CD14-positive monocyte (primary cell): ENCODE measurements at regions not wholly inside any gene's neighbourhood (a gene's known extent, or its start where the extent isn't known, plus 50 kb on each side); places are given as distances from the start of the nearest gene placed in this dataset.

ENCODE experiments used
- DNase-seq, 3 donors: peaks; one replicate each; pipeline ENCODE4 v3.0.0-alpha.2; 2011 to 2022
- H2AFZ ChIP-seq: 2 replicates; pipeline ENCODE4 v1.6.0; 2012; ENCODE audit warnings: mild to moderate bottlenecking, low read depth, low read length, inconsistent platforms; ENCODE audit not compliant: insufficient read depth, poor library complexity, severe bottlenecking
- H3K27ac ChIP-seq, 2 donors: 1 replicate in 1 of 2; 2 replicates in 1 of 2; pipeline ENCODE4 v1.5.1; 2012 to 2013; ENCODE audit warnings: low read length in 2 of 2, control low read depth in 1 of 2, inconsistent platforms in 1 of 2, low read depth in 1 of 2, mild to moderate bottlenecking in 1 of 2
- H3K27me3 ChIP-seq, 2 donors: one replicate each; pipeline versions ENCODE4 v1.6.0 to v1.6.1; 2011 to 2013; ENCODE audit warnings: low read length in 2 of 2; ENCODE audit not compliant: control insufficient read depth in 2 of 2, insufficient read depth in 2 of 2
- H3K36me3 ChIP-seq, 2 donors: replicated peaks in 1 of 2; 1 replicate in 1 of 2; 2 replicates in 1 of 2; pipeline versions ENCODE4 v1.5.1 to v1.6.1; 2012 to 2013; ENCODE audit warnings: low read length in 2 of 2, control low read depth in 1 of 2, inconsistent platforms in 1 of 2, mild to moderate bottlenecking in 1 of 2; ENCODE audit not compliant: insufficient read depth in 2 of 2, control insufficient read depth in 1 of 2
- H3K4me1 ChIP-seq, 2 donors: 1 replicate in 1 of 2; 2 replicates in 1 of 2; pipeline versions ENCODE4 v1.5.1 to v1.6.1; 2012 to 2013; ENCODE audit warnings: low read length in 2 of 2, control low read depth in 1 of 2, inconsistent platforms in 1 of 2, mild to moderate bottlenecking in 1 of 2, moderate library complexity in 1 of 2; ENCODE audit not compliant: insufficient read depth in 2 of 2, control insufficient read depth in 1 of 2
- H3K4me2 ChIP-seq: replicated peaks from 2 replicates; pipeline ENCODE3; 2012; ENCODE audit warnings: low read length, moderate library complexity, mild to moderate bottlenecking; ENCODE audit not compliant: poor library complexity, severe bottlenecking; ENCODE audit errors: extremely low read depth
- H3K4me3 ChIP-seq, 3 experiments: fragments of 200-600 bp in 1 of 3; sonication (generic) in 1 of 3; replicated peaks in 1 of 3; 1 replicate in 2 of 3; 2 replicates in 1 of 3; pipeline ENCODE4 v1.5.1; 2011 to 2013; ENCODE audit warnings: low read length in 3 of 3, mild to moderate bottlenecking in 3 of 3, control low read depth in 2 of 3, low read depth in 2 of 3, inconsistent platforms in 1 of 3, moderate library complexity in 1 of 3
- H3K79me2 ChIP-seq: 2 replicates; pipeline ENCODE4 v1.6.0; 2012; ENCODE audit warnings: mild to moderate bottlenecking, control low read depth, inconsistent platforms, low read length, moderate library complexity; ENCODE audit not compliant: insufficient read depth
- H3K9ac ChIP-seq: 2 replicates; pipeline ENCODE4 v1.6.0; 2017; ENCODE audit warnings: low read length, mild to moderate bottlenecking; ENCODE audit not compliant: insufficient read depth, poor library complexity, severe bottlenecking
- H3K9me3 ChIP-seq, 2 donors: replicated peaks in 1 of 2; 1 replicate in 1 of 2; 2 replicates in 1 of 2; pipeline versions ENCODE4 v1.5.1 to v1.6.1; 2012 to 2013; ENCODE audit warnings: low read length in 2 of 2, control low read depth in 1 of 2; ENCODE audit not compliant: control insufficient read depth in 1 of 2, insufficient read depth in 1 of 2
- H4K20me1 ChIP-seq: 2 replicates; pipeline ENCODE4 v1.6.0; 2012; ENCODE audit warnings: mild to moderate bottlenecking, low read length, control low read depth, moderate library complexity; ENCODE audit not compliant: insufficient read depth
- H3K27ac Mint-ChIP-seq, 7 donors: one replicate each; pipeline ENCODE4 v1.8.0; 2020; ENCODE audit warnings: mild to moderate bottlenecking in 7 of 7, mixed read lengths in 7 of 7, moderate library complexity in 6 of 7, inconsistent platforms in 2 of 7
- H3K27me3 Mint-ChIP-seq, 3 donors: one replicate each; pipeline ENCODE4 v1.8.0; 2021 to 2022; ENCODE audit warnings: low read depth in 3 of 3, mild to moderate bottlenecking in 3 of 3, mixed read lengths in 3 of 3, moderate library complexity in 3 of 3, inconsistent platforms in 1 of 3
- H3K36me3 Mint-ChIP-seq, 2 donors: one replicate each; pipeline ENCODE4 v1.8.0; 2020; ENCODE audit warnings: mixed read lengths in 2 of 2, inconsistent platforms in 1 of 2, mild to moderate bottlenecking in 1 of 2
- H3K4me1 Mint-ChIP-seq: one replicate; pipeline ENCODE4 v1.8.0; 2020; ENCODE audit warnings: mild to moderate bottlenecking, mixed read lengths
- H3K4me3 Mint-ChIP-seq, 2 donors: one replicate each; pipeline ENCODE4 v1.8.0; 2020; ENCODE audit warnings: mild to moderate bottlenecking in 2 of 2, mixed read lengths in 2 of 2, moderate library complexity in 1 of 2
- H3K9me3 Mint-ChIP-seq, 7 donors: one replicate each; pipeline ENCODE4 v1.8.0; 2020 to 2022; ENCODE audit warnings: mixed read lengths in 7 of 7, mild to moderate bottlenecking in 6 of 7, moderate library complexity in 6 of 7, inconsistent platforms in 2 of 7
- WGBS: methylation state at CpG from one replicate; pipeline ENCODE4 v1.1.5; 2013; ENCODE audit warnings: missing lambda C conversion rate; ENCODE audit not compliant: insufficient coverage; 5-methylcytosine and 5-hydroxymethylcytosine counted together
- intact Hi-C, 2 donors: fragments of 100-400 bp; cut with micrococcal nuclease; formaldehyde crosslinking; loops; one replicate each; pipeline versions ENCODE4 v1.15.0 to v1.15.1; 2023
- TF ChIP-seq, protein P1 (sequence below): fragments of 200-600 bp; IDR thresholded peaks from one replicate; pipeline ENCODE4 v1.8.0; 2022; ENCODE audit warnings: antibody characterized with exemption, mild to moderate bottlenecking

DNA sequence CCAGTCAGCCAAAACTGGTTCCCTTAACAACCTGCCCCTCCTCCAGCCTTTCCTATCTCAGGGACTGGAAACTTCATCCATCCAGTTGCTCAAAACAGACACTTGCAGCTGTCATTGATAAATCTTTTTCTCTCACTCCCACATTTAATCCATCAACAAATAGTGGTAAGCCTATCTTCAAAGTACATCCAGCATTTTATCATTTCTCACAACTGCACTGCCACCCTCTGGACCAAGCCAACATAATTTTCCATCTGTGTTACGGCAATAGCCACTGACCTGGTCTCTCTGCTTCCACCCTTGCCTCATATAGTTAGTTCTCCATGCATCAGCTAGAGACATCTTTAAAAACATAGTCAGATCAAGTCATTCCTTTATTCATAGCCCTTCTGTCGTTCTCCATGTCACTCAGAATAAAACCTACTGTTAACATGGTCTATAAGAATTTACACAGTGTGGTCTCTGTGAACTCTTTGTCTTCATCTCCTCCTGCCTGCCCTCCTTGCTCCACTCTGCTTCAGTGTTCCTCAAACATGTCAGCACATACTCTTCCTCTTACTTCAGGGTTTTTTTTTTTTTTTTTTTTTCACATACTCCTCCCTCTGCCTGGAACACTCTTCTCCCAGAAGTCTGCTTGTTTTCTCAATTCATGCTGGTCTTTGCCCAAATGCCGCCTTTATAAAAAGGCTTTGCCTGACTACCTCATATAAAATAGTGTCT is 102.5 kb upstream of the COL6A5 start:
- H3K36me3 ChIP-seq = no peaks in the 10 kb centered on the region
- no peak overlapping the region for H3K4me2 ChIP-seq
- DNase-seq = no peak
- 81% methylated on average over 2 of the region's 3 CpGs for WGBS
- no peak overlapping the region for H2AFZ ChIP-seq
- TF ChIP-seq, protein P1, sequence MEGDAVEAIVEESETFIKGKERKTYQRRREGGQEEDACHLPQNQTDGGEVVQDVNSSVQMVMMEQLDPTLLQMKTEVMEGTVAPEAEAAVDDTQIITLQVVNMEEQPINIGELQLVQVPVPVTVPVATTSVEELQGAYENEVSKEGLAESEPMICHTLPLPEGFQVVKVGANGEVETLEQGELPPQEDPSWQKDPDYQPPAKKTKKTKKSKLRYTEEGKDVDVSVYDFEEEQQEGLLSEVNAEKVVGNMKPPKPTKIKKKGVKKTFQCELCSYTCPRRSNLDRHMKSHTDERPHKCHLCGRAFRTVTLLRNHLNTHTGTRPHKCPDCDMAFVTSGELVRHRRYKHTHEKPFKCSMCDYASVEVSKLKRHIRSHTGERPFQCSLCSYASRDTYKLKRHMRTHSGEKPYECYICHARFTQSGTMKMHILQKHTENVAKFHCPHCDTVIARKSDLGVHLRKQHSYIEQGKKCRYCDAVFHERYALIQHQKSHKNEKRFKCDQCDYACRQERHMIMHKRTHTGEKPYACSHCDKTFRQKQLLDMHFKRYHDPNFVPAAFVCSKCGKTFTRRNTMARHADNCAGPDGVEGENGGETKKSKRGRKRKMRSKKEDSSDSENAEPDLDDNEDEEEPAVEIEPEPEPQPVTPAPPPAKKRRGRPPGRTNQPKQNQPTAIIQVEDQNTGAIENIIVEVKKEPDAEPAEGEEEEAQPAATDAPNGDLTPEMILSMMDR = no peak
- no peaks in the 10 kb centered on the region for H3K9me3 Mint-ChIP-seq
- H3K4me3 Mint-ChIP-seq = no peak overlapping the region
- no peaks in the 10 kb centered on the region for H3K79me2 ChIP-seq
- no peak overlapping the region for H3K27ac ChIP-seq
- peaks cover 0 to 2% (median 0%) of the 10 kb centered on the region in 3 donors for H3K27me3 Mint-ChIP-seq
- H3K9me3 ChIP-seq = no peaks in the 10 kb centered on the region
- H3K4me3 ChIP-seq = no peak overlapping the region
- no peaks in the 10 kb centered on the region for H3K27me3 ChIP-seq
- H3K27ac Mint-ChIP-seq = no peak overlapping the region
- H3K36me3 Mint-ChIP-seq = no peaks in the 10 kb centered on the region
- H3K9ac ChIP-seq = no peak overlapping the region
- H3K4me1 ChIP-seq = no peaks in the 10 kb centered on the region
- intact Hi-C loops = no loop called here
- H4K20me1 ChIP-seq = no peaks in the 10 kb centered on the region
- H3K4me1 Mint-ChIP-seq = no peaks in the 10 kb centered on the region

DNA sequence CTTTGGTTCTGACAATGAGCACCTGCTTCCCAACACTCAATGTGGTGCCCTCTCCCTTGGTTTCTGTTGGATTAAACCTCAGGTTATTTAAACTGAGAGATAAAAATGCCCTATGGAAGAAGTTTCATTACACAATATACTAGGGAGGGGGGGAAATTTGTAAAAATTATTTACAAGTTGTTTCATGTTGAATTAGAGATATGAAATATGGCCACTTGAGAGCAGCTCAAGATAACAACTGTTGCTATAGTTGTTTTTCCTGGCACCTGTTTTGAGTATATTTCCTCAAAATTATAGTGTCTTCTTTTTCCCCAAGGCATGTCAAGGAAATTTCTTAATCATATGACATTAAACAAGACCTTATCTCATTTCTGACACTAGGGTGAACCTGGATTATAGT is 101.7 kb upstream of the COL6A5 start:
- Mint-ChIP-seq H3K4me1 (no peaks in the 10 kb centered on the region), H3K36me3 (no peaks in the 10 kb centered on the region), H3K4me3 (no peak overlapping the region), H3K27ac (no peak overlapping the region), H3K9me3 (no peaks in the 10 kb centered on the region), H3K27me3 (peaks cover 0 to 2% (median 0%) of the 10 kb centered on the region in 3 donors)
- H3K27me3 ChIP-seq = no peaks in the 10 kb centered on the region
- H3K36me3 ChIP-seq = no peaks in the 10 kb centered on the region
- no peaks in the 10 kb centered on the region for H3K4me1 ChIP-seq
- intact Hi-C loops = no loop called here
- H3K4me3 ChIP-seq = no peak overlapping the region
- no peaks in the 10 kb centered on the region for H3K79me2 ChIP-seq
- H4K20me1 ChIP-seq = no peaks in the 10 kb centered on the region
- H3K9ac ChIP-seq = no peak overlapping the region
- TF ChIP-seq, protein P1 = no peak
- H2AFZ ChIP-seq = no peak overlapping the region
- H3K27ac ChIP-seq = no peak overlapping the region
- DNase-seq = no peak
- no peak overlapping the region for H3K4me2 ChIP-seq
- no peaks in the 10 kb centered on the region for H3K9me3 ChIP-seq
